Endothelial cell of umbilical vein (primary cell): ENCODE measurements at regions not wholly inside any gene's neighbourhood (a gene's known extent, or its start where the extent isn't known, plus 50 kb on each side); places are given as distances from the start of the nearest gene placed in this dataset.

Experiments
- CTCF ChIP-seq, 2 donors: IDR thresholded peaks; 1 replicate in 1 of 2; 2 replicates in 1 of 2; pipeline ENCODE4 v1.5.1; 2011; ENCODE audit warnings: low read length in 2 of 2, mild to moderate bottlenecking in 2 of 2, moderate library complexity in 2 of 2, control low read depth in 1 of 2, inconsistent platforms in 1 of 2, low read depth in 1 of 2; ENCODE audit not compliant: insufficient read depth in 1 of 2; ENCODE audit errors: extremely low read depth in 1 of 2
- EZH2 ChIP-seq: IDR thresholded peaks from 2 replicates; pipeline ENCODE4 v1.6.1; 2012; ENCODE audit warnings: borderline replicate concordance, low read depth, mild to moderate bottlenecking, moderate library complexity, low read length, inconsistent platforms; ENCODE audit not compliant: severe bottlenecking
- POLR2AphosphoS5 ChIP-seq: IDR thresholded peaks from 2 replicates; pipeline ENCODE4 v1.6.1; 2012; ENCODE audit warnings: low read depth, mild to moderate bottlenecking, control low read depth, low read length, moderate library complexity; ENCODE audit not compliant: insufficient read depth

- TF ChIP-seq CTCF (IDR thresholded peaks at IDR 0.05; ENCODE audit: extremely low read depth in 1 of 2, insufficient read depth in 1 of 2, low read depth in 1 of 2, low read length in 2 of 2) (no peak), EZH2 (no peak), POLR2AphosphoS5 (no peak)
Observed at GRCh38 chr2:58756336-58756735, 515.2 kb upstream of the FANCL start.
